ENCODE measurements at regions not wholly inside any gene's neighbourhood (a gene's known extent, or its start where the extent isn't known, plus 50 kb on each side); places are given as distances from the start of the nearest gene placed in this dataset.
"Not testable (repeated sequence)": the region's sequence is repeated elsewhere in the genome, so short reads cannot be mapped to it uniquely, and the experiment has no call there.

DNA sequence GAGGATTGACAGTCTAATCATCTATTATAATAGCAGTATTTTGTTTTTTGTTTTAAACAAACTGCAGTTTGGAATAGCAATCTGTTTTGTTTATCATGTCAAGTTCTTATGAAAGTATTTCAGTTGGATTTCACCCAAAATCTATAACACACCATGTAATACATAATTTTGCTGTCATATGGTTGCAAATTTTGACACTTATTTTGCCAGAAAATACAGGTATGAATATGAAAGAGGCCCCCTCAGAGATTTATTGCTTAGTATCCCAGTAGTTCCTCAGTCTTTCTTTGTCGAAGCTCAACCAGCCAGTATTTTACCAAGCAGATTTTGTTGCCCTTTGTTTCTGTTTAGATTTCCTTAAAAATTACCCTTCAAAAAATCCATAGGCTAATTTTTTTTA lies 317.5 kb upstream of the CXADR start:
- Histone ChIP-seq H3K4me3 (ENCODE audit: low read length) (no peak overlapping the region), H3K27me3 (replicated peaks; ENCODE audit: control insufficient read depth, insufficient read depth, low read length) (no peaks in the 10 kb centered on the region), H3K4me1 (ENCODE audit: control insufficient read depth, insufficient read depth, low read length) (peaks cover 8% of the 10 kb centered on the region), H3K36me3 (ENCODE audit: control insufficient read depth, insufficient read depth, low read length, severe bottlenecking) (no peaks in the 10 kb centered on the region), H3K9me3 (ENCODE audit: control insufficient read depth, low read length) (no peaks in the 10 kb centered on the region), H3K9ac (ENCODE audit: low read length) (no peak overlapping the region)
- DNase-seq (ENCODE audit: low read depth): no peak

DNA sequence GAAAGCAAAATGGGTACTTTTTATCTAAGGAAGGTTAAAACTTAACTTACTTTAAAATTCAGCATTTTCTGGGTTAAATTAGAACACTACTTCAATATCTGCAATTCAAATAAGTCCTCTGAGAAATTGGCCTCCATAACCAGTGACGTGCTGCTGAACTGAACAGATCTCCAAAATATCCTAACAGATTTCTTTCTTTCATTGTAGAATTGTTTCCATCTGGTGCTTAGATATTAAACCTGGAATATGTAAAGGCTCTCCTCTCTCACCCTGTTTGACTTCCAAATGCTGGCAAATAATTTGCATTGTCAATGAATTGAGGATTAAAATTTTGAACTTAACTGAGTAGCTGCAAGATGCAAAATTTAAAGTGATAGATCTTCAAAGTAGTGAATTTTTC lies 316.9 kb upstream of the CXADR start:
- Histone ChIP-seq H3K27me3 (replicated peaks; ENCODE audit: control insufficient read depth, insufficient read depth, low read length) (no peaks in the 10 kb centered on the region), H3K36me3 (ENCODE audit: control insufficient read depth, insufficient read depth, low read length, severe bottlenecking) (no peaks in the 10 kb centered on the region), H3K4me1 (ENCODE audit: control insufficient read depth, insufficient read depth, low read length) (peaks cover 8% of the 10 kb centered on the region), H3K4me3 (ENCODE audit: low read length) (no peak overlapping the region), H3K9me3 (ENCODE audit: control insufficient read depth, low read length) (no peaks in the 10 kb centered on the region), H3K9ac (ENCODE audit: low read length) (no peak overlapping the region)
- no peak for DNase-seq (ENCODE audit: low read depth)

- Histone ChIP-seq H3K4me1 (ENCODE audit: control insufficient read depth, insufficient read depth, low read length) (peaks cover 8% of the 10 kb centered on the region), H3K9ac (ENCODE audit: low read length) (no peak overlapping the region), H3K36me3 (ENCODE audit: control insufficient read depth, insufficient read depth, low read length, severe bottlenecking) (no peaks in the 10 kb centered on the region), H3K27me3 (replicated peaks; ENCODE audit: control insufficient read depth, insufficient read depth, low read length) (no peaks in the 10 kb centered on the region), H3K9me3 (ENCODE audit: control insufficient read depth, low read length) (no peaks in the 10 kb centered on the region), H3K4me3 (ENCODE audit: low read length) (no peak overlapping the region)
- no peak for DNase-seq (ENCODE audit: low read depth)
These were observed 316.2 kb upstream of the CXADR start for GRCh38 chr21:17196623-17197022.

GRCh38 chr21:17197996-17198395 lies 314.8 kb upstream of the CXADR start:
- DNase-seq (ENCODE audit: low read depth): no peak
- Histone ChIP-seq H3K9ac (ENCODE audit: low read length) (no peak overlapping the region), H3K4me3 (ENCODE audit: low read length) (no peak overlapping the region), H3K36me3 (ENCODE audit: control insufficient read depth, insufficient read depth, low read length, severe bottlenecking) (no peaks in the 10 kb centered on the region), H3K27me3 (replicated peaks; ENCODE audit: control insufficient read depth, insufficient read depth, low read length) (no peaks in the 10 kb centered on the region), H3K4me1 (ENCODE audit: control insufficient read depth, insufficient read depth, low read length) (peaks cover 8% of the 10 kb centered on the region), H3K9me3 (ENCODE audit: control insufficient read depth, low read length) (no peaks in the 10 kb centered on the region)

- no peak overlapping the region for H3K9ac ChIP-seq (ENCODE audit: low read length)
- H3K4me1 ChIP-seq (ENCODE audit: control insufficient read depth, insufficient read depth, low read length): peaks cover 8% of the 10 kb centered on the region
- DNase-seq (ENCODE audit: low read depth): no peak
- H3K27me3 ChIP-seq (replicated peaks; ENCODE audit: control insufficient read depth, insufficient read depth, low read length): no peaks in the 10 kb centered on the region
- H3K4me3 ChIP-seq (ENCODE audit: low read length): no peak overlapping the region
- H3K36me3 ChIP-seq (ENCODE audit: control insufficient read depth, insufficient read depth, low read length, severe bottlenecking): no peaks in the 10 kb centered on the region
- no peaks in the 10 kb centered on the region for H3K9me3 ChIP-seq (ENCODE audit: control insufficient read depth, low read length)
These were observed 312.6 kb upstream of the CXADR start for GRCh38 chr21:17200250-17200649.

DNA sequence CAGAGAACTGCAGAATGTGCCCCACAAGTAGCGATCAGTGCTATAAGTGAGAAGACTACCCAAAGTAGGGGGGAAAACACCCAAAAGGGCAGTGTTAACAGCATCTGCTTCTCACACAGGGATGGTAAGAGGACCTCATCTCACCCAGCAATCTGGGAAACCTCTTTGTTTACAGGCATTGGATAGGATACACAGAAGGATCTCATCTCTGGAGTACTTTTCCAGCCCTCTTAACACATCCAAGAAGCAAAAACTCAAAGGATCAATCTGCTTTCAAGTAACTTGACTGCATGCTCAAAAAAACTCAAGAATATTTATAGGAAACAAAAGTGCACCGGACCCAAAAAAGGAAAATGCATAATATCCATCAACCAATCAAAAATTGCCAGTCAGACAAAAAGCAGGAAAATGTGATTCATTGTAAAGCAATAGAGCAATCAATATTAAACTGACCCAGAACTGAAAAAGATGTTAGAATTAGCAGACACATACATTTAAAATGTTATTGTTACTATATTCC lies 311.0 kb upstream of the CXADR start:
- H3K4me1 ChIP-seq (ENCODE audit: control insufficient read depth, insufficient read depth, low read length): peaks cover 3% of the 10 kb centered on the region
- no peaks in the 10 kb centered on the region for H3K36me3 ChIP-seq (ENCODE audit: control insufficient read depth, insufficient read depth, low read length, severe bottlenecking)
- H3K9ac ChIP-seq (ENCODE audit: low read length): no peak overlapping the region
- no peak overlapping the region for H3K4me3 ChIP-seq (ENCODE audit: low read length)
- no peak for DNase-seq (ENCODE audit: low read depth)
- H3K27me3 ChIP-seq (replicated peaks; ENCODE audit: control insufficient read depth, insufficient read depth, low read length): no peaks in the 10 kb centered on the region
- no peaks in the 10 kb centered on the region for H3K9me3 ChIP-seq (ENCODE audit: control insufficient read depth, low read length)

DNA sequence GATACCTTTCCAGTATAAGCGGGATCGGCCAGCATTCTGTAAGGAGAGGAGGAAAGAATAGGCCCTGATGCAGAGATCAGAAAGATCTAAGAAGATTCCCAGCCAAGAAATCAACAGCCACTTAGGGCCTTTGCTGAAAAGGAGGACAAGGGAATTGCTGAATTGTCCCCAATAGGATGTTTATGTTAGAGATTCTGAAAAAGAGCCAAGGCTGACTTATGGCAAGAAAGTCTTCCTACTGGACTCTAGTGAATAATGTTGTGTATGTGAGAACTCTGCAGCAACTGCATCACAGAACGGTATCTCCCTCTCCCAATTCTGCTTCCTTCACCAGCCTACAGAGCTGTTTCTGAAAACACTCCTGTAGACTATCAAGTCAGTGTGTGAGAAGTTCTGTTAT lies 298.0 kb upstream of the CXADR start:
- peaks cover 4% of the 10 kb centered on the region for H3K9me3 ChIP-seq (ENCODE audit: control insufficient read depth, low read length)
- H3K4me3 ChIP-seq (ENCODE audit: low read length): no peak overlapping the region
- DNase-seq (ENCODE audit: low read depth): no peak
- H3K36me3 ChIP-seq (ENCODE audit: control insufficient read depth, insufficient read depth, low read length, severe bottlenecking): no peaks in the 10 kb centered on the region
- no peak overlapping the region for H3K9ac ChIP-seq (ENCODE audit: low read length)
- H3K4me1 ChIP-seq (ENCODE audit: control insufficient read depth, insufficient read depth, low read length): no peaks in the 10 kb centered on the region
- H3K27me3 ChIP-seq (replicated peaks; ENCODE audit: control insufficient read depth, insufficient read depth, low read length): no peaks in the 10 kb centered on the region

DNA sequence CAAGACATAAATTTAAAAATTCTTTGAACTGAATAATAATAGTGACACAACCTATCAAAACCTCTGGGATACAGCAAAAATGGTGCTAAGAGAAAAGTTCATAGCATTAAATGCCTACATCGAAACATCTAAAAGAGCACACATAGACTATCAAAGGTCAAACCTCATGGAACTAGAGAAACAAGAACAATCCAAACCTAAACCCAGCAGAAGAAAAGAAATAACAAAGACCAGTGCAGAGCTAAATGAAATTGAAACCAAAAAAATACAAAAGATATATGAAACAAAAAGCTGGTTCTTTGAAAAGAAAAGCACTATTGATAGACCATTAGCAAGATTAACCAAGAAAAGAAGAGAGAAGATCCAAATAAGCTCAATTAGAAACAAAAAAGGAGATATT lies 293.8 kb upstream of the CXADR start:
- H3K36me3 ChIP-seq (ENCODE audit: control insufficient read depth, insufficient read depth, low read length, severe bottlenecking); DNase-seq (ENCODE audit: low read depth); H3K9me3 ChIP-seq (ENCODE audit: control insufficient read depth, low read length); H3K4me1 ChIP-seq (ENCODE audit: control insufficient read depth, insufficient read depth, low read length); H3K27me3 ChIP-seq (replicated peaks; ENCODE audit: control insufficient read depth, insufficient read depth, low read length); H3K4me3 ChIP-seq (ENCODE audit: low read length); H3K9ac ChIP-seq (ENCODE audit: low read length): not testable (repeated sequence)

GRCh38 chr21:17231124-17231523 lies 281.7 kb upstream of the CXADR start:
- H3K4me1 ChIP-seq (ENCODE audit: control insufficient read depth, insufficient read depth, low read length): peaks cover 8% of the 10 kb centered on the region
- H3K9ac ChIP-seq (ENCODE audit: low read length): no peak overlapping the region
- H3K9me3 ChIP-seq (ENCODE audit: control insufficient read depth, low read length): peaks cover 20% of the 10 kb centered on the region
- H3K4me3 ChIP-seq (ENCODE audit: low read length): no peak overlapping the region
- H3K27me3 ChIP-seq (replicated peaks; ENCODE audit: control insufficient read depth, insufficient read depth, low read length): no peaks in the 10 kb centered on the region
- DNase-seq (ENCODE audit: low read depth): no peak
- H3K36me3 ChIP-seq (ENCODE audit: control insufficient read depth, insufficient read depth, low read length, severe bottlenecking): no peaks in the 10 kb centered on the region

DNA sequence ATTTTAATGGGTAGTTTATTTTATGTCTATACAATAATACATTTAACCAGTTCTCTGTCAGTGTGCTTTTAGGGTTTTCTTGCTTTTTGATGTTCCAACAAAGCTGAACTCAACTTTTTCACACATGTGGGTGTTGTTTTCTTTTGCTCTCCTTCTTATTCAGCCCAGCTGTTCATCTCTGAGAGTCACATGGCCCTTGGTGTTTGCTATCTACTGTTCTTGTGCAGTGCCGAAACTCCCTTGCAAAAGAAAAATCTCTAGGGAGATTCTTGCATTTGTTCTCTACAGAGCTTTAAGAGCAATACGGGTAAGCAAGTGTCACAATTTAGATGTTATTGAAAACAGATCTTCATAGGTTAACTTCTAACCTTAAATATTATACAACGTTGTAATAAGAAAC lies 281.1 kb upstream of the CXADR start:
- Histone ChIP-seq H3K4me3 (ENCODE audit: low read length) (peak overlapping the region; percentile 41), H3K27me3 (replicated peaks; ENCODE audit: control insufficient read depth, insufficient read depth, low read length) (no peaks in the 10 kb centered on the region), H3K36me3 (ENCODE audit: control insufficient read depth, insufficient read depth, low read length, severe bottlenecking) (no peaks in the 10 kb centered on the region), H3K9ac (ENCODE audit: low read length) (peak overlapping the region; percentile 51), H3K4me1 (ENCODE audit: control insufficient read depth, insufficient read depth, low read length) (peaks cover 8% of the 10 kb centered on the region), H3K9me3 (ENCODE audit: control insufficient read depth, low read length) (peaks cover 19% of the 10 kb centered on the region)
- no peak for DNase-seq (ENCODE audit: low read depth)

DNA sequence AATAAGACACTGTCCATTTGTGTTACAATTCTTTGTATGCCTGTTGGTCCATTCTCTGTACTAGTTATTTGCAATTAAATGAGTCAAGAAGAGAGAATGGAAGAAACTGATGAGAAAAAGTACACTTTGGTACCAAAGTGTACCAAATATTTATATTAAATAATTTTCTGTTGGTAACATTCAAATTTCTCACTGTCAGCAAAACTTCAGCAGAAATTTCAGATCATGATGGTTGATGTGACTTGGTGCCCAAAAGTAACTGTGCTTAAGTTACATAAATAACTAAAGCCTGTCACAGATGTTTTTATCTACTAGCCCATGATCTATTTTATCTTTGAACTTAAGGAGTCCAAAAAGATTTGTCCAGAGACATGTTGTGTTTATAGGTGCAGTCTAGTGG lies 274.4 kb upstream of the CXADR start:
- no peaks in the 10 kb centered on the region for H3K4me1 ChIP-seq (ENCODE audit: control insufficient read depth, insufficient read depth, low read length)
- no peaks in the 10 kb centered on the region for H3K36me3 ChIP-seq (ENCODE audit: control insufficient read depth, insufficient read depth, low read length, severe bottlenecking)
- no peak overlapping the region for H3K9ac ChIP-seq (ENCODE audit: low read length)
- no peaks in the 10 kb centered on the region for H3K27me3 ChIP-seq (replicated peaks; ENCODE audit: control insufficient read depth, insufficient read depth, low read length)
- no peaks in the 10 kb centered on the region for H3K9me3 ChIP-seq (ENCODE audit: control insufficient read depth, low read length)
- no peak for DNase-seq (ENCODE audit: low read depth)
- H3K4me3 ChIP-seq (ENCODE audit: low read length): no peak overlapping the region

DNA sequence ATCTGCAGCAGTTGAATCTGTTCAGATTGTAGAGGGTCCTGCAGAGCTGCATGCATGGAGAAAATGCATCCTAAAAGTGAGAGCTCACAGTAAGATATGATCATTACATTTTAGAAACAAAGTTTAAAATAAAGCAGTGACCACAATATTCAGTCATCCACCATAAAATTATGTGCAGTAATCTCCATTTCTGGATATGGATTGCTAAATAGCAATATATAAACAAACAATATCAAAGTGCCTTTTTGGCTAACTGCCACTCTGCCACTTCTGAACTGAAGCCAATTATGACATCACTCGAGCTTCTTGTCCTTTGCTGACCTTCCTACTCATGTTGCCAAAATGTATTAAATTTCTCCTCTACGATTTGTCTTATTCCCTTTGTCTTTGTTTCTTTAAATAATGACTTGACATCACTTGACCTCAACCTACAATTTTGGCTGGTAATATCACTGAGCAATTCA lies 262.0 kb upstream of the CXADR start:
- Histone ChIP-seq H3K9me3 (ENCODE audit: control insufficient read depth, low read length) (no peaks in the 10 kb centered on the region), H3K9ac (ENCODE audit: low read length) (no peak overlapping the region), H3K4me1 (ENCODE audit: control insufficient read depth, insufficient read depth, low read length) (no peaks in the 10 kb centered on the region), H3K4me3 (ENCODE audit: low read length) (no peak overlapping the region), H3K36me3 (ENCODE audit: control insufficient read depth, insufficient read depth, low read length, severe bottlenecking) (no peaks in the 10 kb centered on the region), H3K27me3 (replicated peaks; ENCODE audit: control insufficient read depth, insufficient read depth, low read length) (no peaks in the 10 kb centered on the region)
- no peak for DNase-seq (ENCODE audit: low read depth)
